GM12874 (cell line): ENCODE measurements at regions not wholly inside any gene's neighbourhood (a gene's known extent, or its start where the extent isn't known, plus 50 kb on each side); places are given as distances from the start of the nearest gene placed in this dataset.

Experiments
- CTCF ChIP-seq: IDR thresholded peaks from 2 replicates; pipeline ENCODE4 v1.5.1; 2011; ENCODE audit warnings: low read depth, mild to moderate bottlenecking, control low read depth, low read length, moderate library complexity; ENCODE audit not compliant: insufficient read depth

GRCh38 chr1:60634106-60634505 is 448.3 kb upstream of the NFIA start:
- no peak for TF ChIP-seq CTCF

DNA sequence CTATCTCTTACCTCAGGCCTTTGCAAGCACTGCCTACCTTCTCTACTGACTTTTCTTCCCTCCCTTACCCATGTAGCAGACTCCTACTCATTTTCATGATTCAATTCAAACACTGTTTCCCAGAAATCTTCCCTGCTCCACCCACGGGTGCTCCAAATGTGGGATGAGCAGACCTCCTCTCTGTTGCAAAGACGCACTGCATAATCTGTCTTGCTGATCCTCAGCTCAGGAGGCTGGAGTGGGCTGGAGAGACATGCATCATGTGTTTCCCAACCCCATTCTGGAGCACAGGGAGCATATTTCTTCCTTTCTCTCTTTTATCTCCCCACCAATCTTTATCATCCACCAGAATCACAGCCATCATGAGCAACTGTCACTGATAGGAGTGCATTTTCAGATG is 459.9 kb upstream of the NFIA start:
- no peak for TF ChIP-seq CTCF

GRCh38 chr1:60621368-60621851 is 461.0 kb upstream of the NFIA start:
- no peak for TF ChIP-seq CTCF

- no peak for TF ChIP-seq CTCF
Observed at GRCh38 chr1:60620087-60620486, 462.3 kb upstream of the NFIA start.

- no peak for TF ChIP-seq CTCF
Observed at GRCh38 chr1:60619581-60619980, 462.8 kb upstream of the NFIA start.

DNA sequence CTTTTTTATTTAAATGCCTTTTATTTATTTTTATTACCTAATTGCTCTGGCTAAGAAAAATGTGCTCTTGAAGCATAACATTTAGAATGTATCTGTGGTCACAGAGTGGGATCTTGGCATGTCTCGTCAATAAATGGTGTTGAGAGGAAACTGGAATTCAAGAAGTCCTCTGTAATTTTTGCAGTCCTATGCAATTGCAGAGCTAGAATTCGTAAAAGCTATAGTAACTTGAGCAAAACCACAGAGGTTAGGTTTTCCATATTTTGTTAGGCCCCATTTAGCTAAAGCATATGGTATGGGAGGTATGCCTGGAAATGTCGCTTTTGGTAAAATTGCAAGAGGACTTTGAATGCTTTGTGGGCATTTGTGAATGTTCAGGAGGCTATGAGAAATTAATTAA is 466.7 kb upstream of the NFIA start:
- TF ChIP-seq CTCF: no peak

GRCh38 chr1:60612790-60613189 is 469.6 kb upstream of the NFIA start:
- TF ChIP-seq CTCF: no peak

- no peak for TF ChIP-seq CTCF
Observed at GRCh38 chr1:60600532-60600931, 481.8 kb upstream of the NFIA start.
